ENCODE measurements at regions not wholly inside any gene's neighbourhood (a gene's known extent, or its start where the extent isn't known, plus 50 kb on each side); places are given as distances from the start of the nearest gene placed in this dataset.

GRCh38 chr2:182550234-182550633 lies 123.4 kb upstream of the PDE1A start:
- TF ChIP-seq TAF15 (IDR thresholded peaks at IDR 0.05; ENCODE audit: low read depth, low read length) = no peak
- no peak for TF ChIP-seq ZNF449 (CRISPR knock-in tag; IDR thresholded peaks at IDR 0.05)
- no peak for TF ChIP-seq RBBP5 (IDR thresholded peaks at IDR 0.05; ENCODE audit: borderline replicate concordance, insufficient read depth, low read length, poor library complexity, severe bottlenecking)
- TF ChIP-seq CUX1 (CRISPR knock-in tag; IDR thresholded peaks at IDR 0.05) = no peak
- no peak for TF ChIP-seq TCF7 (IDR thresholded peaks at IDR 0.05; ENCODE audit: borderline replicate concordance)
- no peak for TF ChIP-seq HMG20A (CRISPR knock-in tag; conservative IDR thresholded peaks at IDR 0.05)
- no peak for TF ChIP-seq MTA3 (IDR thresholded peaks at IDR 0.05; ENCODE audit: borderline replicate concordance)
- TF ChIP-seq CTCF (IDR thresholded peaks at IDR 0.05 in 2 of 3, conservative IDR thresholded peaks at IDR 0.05 in 1 of 3; ENCODE audit: insufficient read depth in 2 of 3, low read depth in 1 of 3, low read length in 3 of 3) = no peak
- TF ChIP-seq SMARCC2 (IDR thresholded peaks at IDR 0.05; ENCODE audit: low read depth) = no peak
- TF ChIP-seq FOSL1 (tag; conservative IDR thresholded peaks at IDR 0.05) = no peak
- no peak for TF ChIP-seq NFIC (IDR thresholded peaks at IDR 0.05)
- TF ChIP-seq POU5F1 (IDR thresholded peaks at IDR 0.05; ENCODE audit: borderline replicate concordance, low read depth, low read length, partially characterized antibody) = no peak

Data from K562 (cell line).